Endodermal cell (in vitro differentiated cells): ENCODE measurements at regions not wholly inside any gene's neighbourhood (a gene's known extent, or its start where the extent isn't known, plus 50 kb on each side); places are given as distances from the start of the nearest gene placed in this dataset.

Experiments used
- DNase-seq: peaks from one replicate; pipeline ENCODE4 v3.0.0-alpha.2; 2017
- H3K27ac ChIP-seq: 2 replicates; pipeline ENCODE4 v1.5.1; 2013; ENCODE audit warnings: mild to moderate bottlenecking, low read depth, low read length, moderate library complexity
- H3K27me3 ChIP-seq: 2 replicates; pipeline ENCODE4 v1.6.1; 2013; ENCODE audit warnings: mild to moderate bottlenecking, low read length, moderate library complexity; ENCODE audit not compliant: insufficient read depth, control insufficient read depth, poor library complexity, severe bottlenecking
- H3K36me3 ChIP-seq: 2 replicates; pipeline ENCODE4 v1.7.0; 2013; ENCODE audit warnings: mild to moderate bottlenecking, low read length, moderate library complexity; ENCODE audit not compliant: control insufficient read depth, insufficient read depth
- H3K4me1 ChIP-seq: one replicate; pipeline ENCODE4 v1.7.0; 2013; ENCODE audit warnings: low read length; ENCODE audit not compliant: control insufficient read depth, insufficient read depth
- H3K4me3 ChIP-seq: 2 replicates; pipeline ENCODE4 v1.5.1; 2013; ENCODE audit warnings: mild to moderate bottlenecking, low read length, moderate library complexity
- H3K9ac ChIP-seq: 2 replicates; pipeline ENCODE4 v1.6.1; 2013; ENCODE audit warnings: mild to moderate bottlenecking, low read length, moderate library complexity; ENCODE audit not compliant: poor library complexity, severe bottlenecking; ENCODE audit errors: extremely low read depth
- H3K9me3 ChIP-seq: 2 replicates; pipeline ENCODE4 v1.6.1; 2013; ENCODE audit warnings: mild to moderate bottlenecking, low read length, moderate library complexity; ENCODE audit not compliant: control insufficient read depth
- H3K27ac Mint-ChIP-seq: 2 replicates; pipeline ENCODE4 v1.8.0; 2020; ENCODE audit warnings: mixed read lengths
- H3K27me3 Mint-ChIP-seq: 2 replicates; pipeline ENCODE4 v1.8.0; 2021; ENCODE audit warnings: mild to moderate bottlenecking, mixed read lengths; ENCODE audit not compliant: insufficient read depth
- H3K36me3 Mint-ChIP-seq: 2 replicates; pipeline ENCODE4 v1.8.0; 2020; ENCODE audit warnings: low read depth, mixed read lengths
- H3K4me1 Mint-ChIP-seq: 2 replicates; pipeline ENCODE4 v1.8.0; 2020; ENCODE audit warnings: mixed read lengths
- H3K4me3 Mint-ChIP-seq: 2 replicates; pipeline ENCODE4 v1.8.0; 2020; ENCODE audit warnings: mild to moderate bottlenecking, moderate library complexity, mixed read lengths
- H3K9me3 Mint-ChIP-seq: 2 replicates; pipeline ENCODE4 v1.8.0; 2020; ENCODE audit warnings: mild to moderate bottlenecking, mixed read lengths
- CTCF ChIP-seq: fragments of 200-600 bp; sonication (generic); conservative IDR thresholded peaks from 2 replicates; pipeline ENCODE4 v1.5.0; 2021; ENCODE audit warnings: antibody characterized with exemption, mild to moderate bottlenecking
- WGBS, 2 experiments: methylation state at CpG; one replicate each; pipeline versions ENCODE4 v1.1.5 to v1.1.7; 2013; ENCODE audit warnings: missing lambda C conversion rate in 2 of 2, mixed read lengths in 1 of 2; ENCODE audit not compliant: insufficient coverage in 1 of 2, insufficient read length in 1 of 2; 5-methylcytosine and 5-hydroxymethylcytosine counted together

GRCh38 chr2:188675391-188676009 lies 298.7 kb upstream of the COL3A1 start:
- Histone ChIP-seq H3K36me3 (no peaks in the 10 kb centered on the region), H3K4me3 (no peak overlapping the region), H3K4me1 (no peaks in the 10 kb centered on the region), H3K27me3 (no peaks in the 10 kb centered on the region), H3K9me3 (no peaks in the 10 kb centered on the region), H3K27ac (no peak overlapping the region), H3K9ac (no peak overlapping the region)
- no peaks in the 10 kb centered on the region for H3K9me3 Mint-ChIP-seq
- no peak overlapping the region for H3K4me3 Mint-ChIP-seq
- no peaks in the 10 kb centered on the region for H3K27me3 Mint-ChIP-seq
- no peak for TF ChIP-seq CTCF
- H3K4me1 Mint-ChIP-seq = no peaks in the 10 kb centered on the region
- no peak overlapping the region for H3K27ac Mint-ChIP-seq
- no peaks in the 10 kb centered on the region for H3K36me3 Mint-ChIP-seq
- no peak for DNase-seq

GRCh38 chr2:188676010-188676400 lies 298.2 kb upstream of the COL3A1 start:
- Mint-ChIP-seq H3K27ac (no peak overlapping the region), H3K36me3 (no peaks in the 10 kb centered on the region), H3K27me3 (no peaks in the 10 kb centered on the region), H3K4me3 (no peak overlapping the region), H3K9me3 (no peaks in the 10 kb centered on the region), H3K4me1 (no peaks in the 10 kb centered on the region)
- Histone ChIP-seq H3K9me3 (no peaks in the 10 kb centered on the region), H3K9ac (no peak overlapping the region), H3K4me3 (no peak overlapping the region), H3K36me3 (no peaks in the 10 kb centered on the region), H3K4me1 (no peaks in the 10 kb centered on the region), H3K27me3 (no peaks in the 10 kb centered on the region), H3K27ac (no peak overlapping the region)
- WGBS, 2 experiments = no CpG with 5 or more reads among the region's 1 CpG
- no peak for TF ChIP-seq CTCF
- DNase-seq = no peak

- no peaks in the 10 kb centered on the region for H3K4me1 Mint-ChIP-seq
- no peaks in the 10 kb centered on the region for H3K27me3 Mint-ChIP-seq
- H3K36me3 Mint-ChIP-seq = no peaks in the 10 kb centered on the region
- Histone ChIP-seq H3K4me1 (no peaks in the 10 kb centered on the region), H3K9ac (no peak overlapping the region), H3K27me3 (no peaks in the 10 kb centered on the region), H3K4me3 (no peak overlapping the region), H3K27ac (no peak overlapping the region), H3K9me3 (no peaks in the 10 kb centered on the region), H3K36me3 (no peaks in the 10 kb centered on the region)
- no peak overlapping the region for H3K27ac Mint-ChIP-seq
- DNase-seq = no peak
- no peaks in the 10 kb centered on the region for H3K9me3 Mint-ChIP-seq
- H3K4me3 Mint-ChIP-seq = no peak overlapping the region
- no peak for TF ChIP-seq CTCF
Observed at GRCh38 chr2:188677142-188677541, 297.0 kb upstream of the COL3A1 start.
